ENCODE measurements at regions not wholly inside any gene's neighbourhood (a gene's known extent, or its start where the extent isn't known, plus 50 kb on each side); places are given as distances from the start of the nearest gene placed in this dataset.
"Not testable (repeated sequence)": the region's sequence is repeated elsewhere in the genome, so short reads cannot be mapped to it uniquely, and the experiment has no call there.

- no peak for DNase-seq (ENCODE audit: low spot score)
- Histone ChIP-seq H3K9me3 (ENCODE audit: low read depth, low read length, poor library complexity, severe bottlenecking) (no peaks in the 10 kb centered on the region), H3K27ac (ENCODE audit: low read depth, low read length, poor library complexity, severe bottlenecking) (peak overlapping the region; percentile 86), H3K27me3 (replicated peaks; ENCODE audit: insufficient read depth, low read depth, low read length, poor library complexity) (no peaks in the 10 kb centered on the region), H3K36me3 (ENCODE audit: insufficient read depth, low read length, poor library complexity, severe bottlenecking) (no peaks in the 10 kb centered on the region), H3K4me3 (ENCODE audit: low read depth, low read length, poor library complexity, severe bottlenecking) (no peak overlapping the region), H3K4me1 (ENCODE audit: insufficient read depth, low read length, poor library complexity, severe bottlenecking) (peaks cover 20% of the 10 kb centered on the region)
- TF ChIP-seq EZH2 (IDR thresholded peaks at IDR 0.05; ENCODE audit: borderline replicate concordance, low read depth, low read length, poor library complexity, severe bottlenecking) (no peak), CTCF (conservative IDR thresholded peaks at IDR 0.05; ENCODE audit: low read depth, low read length) (no peak)
- intact Hi-C loops (cut with micrococcal nuclease; ENCODE audit: unreplicated experiment): no loop called here
- ChIA-PET POLR2A (ENCODE audit: low non-redundant PET) (no interaction called here), CTCF (no interaction called here)
- BruUV-seq (replicated peaks): no TSS peak
These were observed 92.8 kb downstream of the CCDC71L start for GRCh38 chr7:106568002-106568679.

- H3K9me3 ChIP-seq (ENCODE audit: low read depth, low read length, poor library complexity, severe bottlenecking); BruUV-seq (replicated peaks); H3K4me3 ChIP-seq (ENCODE audit: low read depth, low read length, poor library complexity, severe bottlenecking); H3K36me3 ChIP-seq (ENCODE audit: insufficient read depth, low read length, poor library complexity, severe bottlenecking); H3K27me3 ChIP-seq (replicated peaks; ENCODE audit: insufficient read depth, low read depth, low read length, poor library complexity); POLR2A ChIA-PET (ENCODE audit: low non-redundant PET); intact Hi-C loops (cut with micrococcal nuclease; ENCODE audit: unreplicated experiment); H3K27ac ChIP-seq (ENCODE audit: low read depth, low read length, poor library complexity, severe bottlenecking); CTCF ChIA-PET; DNase-seq (ENCODE audit: low spot score): not testable (repeated sequence)
- peaks cover 21% of the 10 kb centered on the region for H3K4me1 ChIP-seq (ENCODE audit: insufficient read depth, low read length, poor library complexity, severe bottlenecking)
These were observed 93.6 kb downstream of the CCDC71L start for GRCh38 chr7:106567204-106568001.

- Histone ChIP-seq H3K27ac (ENCODE audit: low read depth, low read length, poor library complexity, severe bottlenecking) (no peak overlapping the region), H3K9me3 (ENCODE audit: low read depth, low read length, poor library complexity, severe bottlenecking) (no peaks in the 10 kb centered on the region), H3K27me3 (replicated peaks; ENCODE audit: insufficient read depth, low read depth, low read length, poor library complexity) (no peaks in the 10 kb centered on the region), H3K4me1 (ENCODE audit: insufficient read depth, low read length, poor library complexity, severe bottlenecking) (peaks cover 21% of the 10 kb centered on the region), H3K4me3 (ENCODE audit: low read depth, low read length, poor library complexity, severe bottlenecking) (no peak overlapping the region), H3K36me3 (ENCODE audit: insufficient read depth, low read length, poor library complexity, severe bottlenecking) (no peaks in the 10 kb centered on the region)
- intact Hi-C loops (cut with micrococcal nuclease; ENCODE audit: unreplicated experiment): no loop called here
- no peak for TF ChIP-seq EZH2 (IDR thresholded peaks at IDR 0.05; ENCODE audit: borderline replicate concordance, low read depth, low read length, poor library complexity, severe bottlenecking)
- TF ChIP-seq CTCF (conservative IDR thresholded peaks at IDR 0.05; ENCODE audit: low read depth, low read length): no peak
- BruUV-seq (replicated peaks): no TSS peak
- CTCF ChIA-PET: no interaction called here
- POLR2A ChIA-PET (ENCODE audit: low non-redundant PET): no interaction called here
- no peak for DNase-seq (ENCODE audit: low spot score)
These were observed 94.3 kb downstream of the CCDC71L start for GRCh38 chr7:106566672-106567071.

Measured in A673 (cell line).